ENCODE measurements at regions not wholly inside any gene's neighbourhood (a gene's known extent, or its start where the extent isn't known, plus 50 kb on each side); places are given as distances from the start of the nearest gene placed in this dataset.
"Not testable (repeated sequence)": the region's sequence is repeated elsewhere in the genome, so short reads cannot be mapped to it uniquely, and the experiment has no call there.

- H3K9me3 ChIP-seq (ENCODE audit: control insufficient read depth, insufficient read depth, low read length) = no peaks in the 10 kb centered on the region
- H3K4me1 ChIP-seq (ENCODE audit: control insufficient read depth, low read length) = no peaks in the 10 kb centered on the region
- H3K27me3 ChIP-seq (ENCODE audit: control insufficient read depth, low read length) = no peaks in the 10 kb centered on the region
- no peak overlapping the region for H3K4me3 ChIP-seq (ENCODE audit: low read length)
- no peak overlapping the region for H3K27ac ChIP-seq (ENCODE audit: low read depth, low read length)
- no peaks in the 10 kb centered on the region for H3F3A ChIP-seq (ENCODE audit: control insufficient read depth, insufficient read depth)
- no peak for TF ChIP-seq EZH2phosphoT487 (IDR thresholded peaks at IDR 0.05; ENCODE audit: borderline replicate concordance, low read length)
- no peak for TF ChIP-seq CTCF (IDR thresholded peaks at IDR 0.05; ENCODE audit: low read depth, low read length, poor library complexity, severe bottlenecking)
- H3K36me3 ChIP-seq (ENCODE audit: control insufficient read depth, low read length) = no peaks in the 10 kb centered on the region
- H3K79me2 ChIP-seq (ENCODE audit: control insufficient read depth, low read length) = no peaks in the 10 kb centered on the region
- H4K20me1 ChIP-seq (ENCODE audit: control insufficient read depth, insufficient read depth, low read depth, low read length) = no peaks in the 10 kb centered on the region
- H3K4me2 ChIP-seq (ENCODE audit: low read length) = no peak overlapping the region
- no peaks in the 10 kb centered on the region for H3K9me2 ChIP-seq (replicated peaks; ENCODE audit: control insufficient read depth, low read length)
Measured at GRCh38 chr6:21785164-21785563, 191.6 kb downstream of the SOX4 start.

DNA sequence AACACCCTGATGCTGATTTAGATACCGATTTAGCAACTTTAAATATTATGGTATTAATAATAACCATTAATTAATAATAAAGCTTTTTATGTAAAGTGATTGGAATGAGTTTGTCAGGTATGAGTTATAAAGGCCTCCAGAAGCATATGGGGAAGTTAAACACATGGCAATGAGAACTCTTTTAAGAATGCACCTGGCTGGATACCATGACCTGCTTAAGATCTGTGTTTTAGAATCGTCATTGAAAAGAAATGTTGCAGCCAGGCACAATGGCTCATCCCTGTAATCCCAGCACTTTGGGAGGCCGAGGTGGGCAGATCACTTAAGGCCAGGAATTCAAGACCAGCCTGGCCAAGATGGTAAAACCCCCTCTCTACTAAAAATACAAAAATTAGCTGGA lies 197.5 kb downstream of the SOX4 start:
- no peaks in the 10 kb centered on the region for H3F3A ChIP-seq (ENCODE audit: control insufficient read depth, insufficient read depth)
- H3K9me3 ChIP-seq (ENCODE audit: control insufficient read depth, insufficient read depth, low read length) = no peaks in the 10 kb centered on the region
- H3K4me1 ChIP-seq (ENCODE audit: control insufficient read depth, low read length) = no peaks in the 10 kb centered on the region
- H4K20me1 ChIP-seq (ENCODE audit: control insufficient read depth, insufficient read depth, low read depth, low read length) = no peaks in the 10 kb centered on the region
- TF ChIP-seq CTCF (IDR thresholded peaks at IDR 0.05; ENCODE audit: low read depth, low read length, poor library complexity, severe bottlenecking) (no peak), EZH2phosphoT487 (IDR thresholded peaks at IDR 0.05; ENCODE audit: borderline replicate concordance, low read length) (no peak)
- no peaks in the 10 kb centered on the region for H3K9me2 ChIP-seq (replicated peaks; ENCODE audit: control insufficient read depth, low read length)
- no peak overlapping the region for H3K4me2 ChIP-seq (ENCODE audit: low read length)
- H3K4me3 ChIP-seq (ENCODE audit: low read length) = no peak overlapping the region
- no peaks in the 10 kb centered on the region for H3K36me3 ChIP-seq (ENCODE audit: control insufficient read depth, low read length)
- no peaks in the 10 kb centered on the region for H3K27me3 ChIP-seq (ENCODE audit: control insufficient read depth, low read length)
- H3K79me2 ChIP-seq (ENCODE audit: control insufficient read depth, low read length) = no peaks in the 10 kb centered on the region
- H3K27ac ChIP-seq (ENCODE audit: low read depth, low read length) = no peak overlapping the region

DNA sequence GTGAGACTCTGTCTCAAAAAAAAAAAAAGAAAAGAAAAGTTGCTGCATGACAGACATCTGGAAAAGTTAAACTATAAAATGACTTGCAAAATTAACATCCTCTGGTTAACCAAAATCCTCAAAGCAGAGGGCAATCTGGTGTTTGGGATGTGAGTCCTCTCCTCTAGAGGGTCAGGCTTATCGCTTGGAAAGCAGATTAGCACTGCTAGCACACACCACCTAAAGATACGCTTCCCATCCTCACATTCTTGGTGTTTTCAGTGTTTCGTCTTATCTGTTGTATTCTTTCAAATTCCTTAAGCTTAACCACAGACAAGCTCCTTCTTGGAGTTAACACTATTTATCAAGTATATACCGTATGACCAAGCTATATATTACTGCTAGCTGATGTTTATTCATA lies 198.0 kb downstream of the SOX4 start:
- Histone ChIP-seq H3K4me2 (ENCODE audit: low read length) (no peak overlapping the region), H4K20me1 (ENCODE audit: control insufficient read depth, insufficient read depth, low read depth, low read length) (no peaks in the 10 kb centered on the region), H3K4me3 (ENCODE audit: low read length) (no peak overlapping the region), H3K27me3 (ENCODE audit: control insufficient read depth, low read length) (no peaks in the 10 kb centered on the region), H3K9me2 (replicated peaks; ENCODE audit: control insufficient read depth, low read length) (no peaks in the 10 kb centered on the region), H3F3A (ENCODE audit: control insufficient read depth, insufficient read depth) (no peaks in the 10 kb centered on the region), H3K27ac (ENCODE audit: low read depth, low read length) (no peak overlapping the region), H3K36me3 (ENCODE audit: control insufficient read depth, low read length) (no peaks in the 10 kb centered on the region), H3K79me2 (ENCODE audit: control insufficient read depth, low read length) (no peaks in the 10 kb centered on the region), H3K9me3 (ENCODE audit: control insufficient read depth, insufficient read depth, low read length) (no peaks in the 10 kb centered on the region), H3K4me1 (ENCODE audit: control insufficient read depth, low read length) (no peaks in the 10 kb centered on the region)
- TF ChIP-seq CTCF (IDR thresholded peaks at IDR 0.05; ENCODE audit: low read depth, low read length, poor library complexity, severe bottlenecking) (no peak), EZH2phosphoT487 (IDR thresholded peaks at IDR 0.05; ENCODE audit: borderline replicate concordance, low read length) (no peak)

DNA sequence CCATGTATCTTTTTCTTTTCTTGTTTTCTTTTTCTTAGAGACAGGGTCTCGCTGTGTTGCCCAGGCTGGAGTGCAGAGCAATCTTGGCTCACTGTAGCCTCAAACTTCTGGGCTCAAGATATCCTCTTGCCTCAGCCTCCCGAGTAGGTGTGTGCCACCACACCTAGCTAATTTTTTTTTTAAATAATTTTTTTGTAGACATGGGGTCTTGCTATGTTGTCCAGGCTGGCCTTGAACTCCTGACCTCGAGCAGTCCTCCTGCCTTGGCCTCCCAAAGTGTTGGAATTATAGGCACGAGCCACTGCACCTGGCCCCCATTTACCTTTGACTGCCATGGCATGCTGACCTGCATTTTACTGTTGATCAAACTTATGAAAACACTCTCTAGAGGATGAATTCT lies 198.6 kb downstream of the SOX4 start:
- H3K27me3 ChIP-seq (ENCODE audit: control insufficient read depth, low read length) = no peaks in the 10 kb centered on the region
- no peak overlapping the region for H3K4me3 ChIP-seq (ENCODE audit: low read length)
- TF ChIP-seq CTCF (IDR thresholded peaks at IDR 0.05; ENCODE audit: low read depth, low read length, poor library complexity, severe bottlenecking) = no peak
- no peak overlapping the region for H3K4me2 ChIP-seq (ENCODE audit: low read length)
- no peaks in the 10 kb centered on the region for H3K9me3 ChIP-seq (ENCODE audit: control insufficient read depth, insufficient read depth, low read length)
- H3F3A ChIP-seq (ENCODE audit: control insufficient read depth, insufficient read depth) = no peaks in the 10 kb centered on the region
- H3K9me2 ChIP-seq (replicated peaks; ENCODE audit: control insufficient read depth, low read length) = no peaks in the 10 kb centered on the region
- no peak overlapping the region for H3K27ac ChIP-seq (ENCODE audit: low read depth, low read length)
- H3K79me2 ChIP-seq (ENCODE audit: control insufficient read depth, low read length) = no peaks in the 10 kb centered on the region
- H4K20me1 ChIP-seq (ENCODE audit: control insufficient read depth, insufficient read depth, low read depth, low read length) = no peaks in the 10 kb centered on the region
- H3K36me3 ChIP-seq (ENCODE audit: control insufficient read depth, low read length) = no peaks in the 10 kb centered on the region
- no peaks in the 10 kb centered on the region for H3K4me1 ChIP-seq (ENCODE audit: control insufficient read depth, low read length)

GRCh38 chr6:21796979-21797378 lies 203.4 kb downstream of the SOX4 start:
- not testable (repeated sequence) for H3K27ac ChIP-seq (ENCODE audit: low read depth, low read length); H3K27me3 ChIP-seq (ENCODE audit: control insufficient read depth, low read length); H3K79me2 ChIP-seq (ENCODE audit: control insufficient read depth, low read length); H4K20me1 ChIP-seq (ENCODE audit: control insufficient read depth, insufficient read depth, low read depth, low read length); H3F3A ChIP-seq (ENCODE audit: control insufficient read depth, insufficient read depth); H3K9me2 ChIP-seq (replicated peaks; ENCODE audit: control insufficient read depth, low read length); H3K4me3 ChIP-seq (ENCODE audit: low read length); H3K9me3 ChIP-seq (ENCODE audit: control insufficient read depth, insufficient read depth, low read length); H3K36me3 ChIP-seq (ENCODE audit: control insufficient read depth, low read length); H3K4me1 ChIP-seq (ENCODE audit: control insufficient read depth, low read length); H3K4me2 ChIP-seq (ENCODE audit: low read length)

Data from DOHH2 (cell line).